ENCODE measurements at regions not wholly inside any gene's neighbourhood (a gene's known extent, or its start where the extent isn't known, plus 50 kb on each side); places are given as distances from the start of the nearest gene placed in this dataset.

DNA sequence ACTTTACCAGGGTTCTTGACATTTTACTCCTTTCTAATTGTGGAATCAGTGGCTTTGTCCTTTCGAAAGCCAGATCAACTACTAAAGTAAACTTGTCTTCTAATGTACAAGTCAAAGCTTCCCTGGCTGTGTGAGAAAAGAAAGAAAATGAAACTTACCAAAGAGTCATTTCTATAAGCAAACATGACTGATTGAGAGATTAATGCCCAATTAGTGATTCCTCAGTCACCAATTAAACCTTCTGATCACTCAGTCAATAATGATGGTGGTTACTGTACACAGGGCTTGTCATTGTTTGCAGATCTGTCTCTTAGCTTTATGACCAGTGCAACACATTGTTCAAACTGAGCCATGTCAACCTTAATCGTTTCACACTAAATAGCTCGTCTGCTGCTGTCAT lies 1168.4 kb upstream of the CITED2 start:
- no peaks in the 10 kb centered on the region for H3K9me1 ChIP-seq (ENCODE audit: control insufficient read depth, insufficient read depth, low read length)
- POLR2A ChIA-PET: no interaction called here
- H3K27ac ChIP-seq (ENCODE audit: extremely low read depth, low read depth, low read length): no peak overlapping the region
- H3K27me3 ChIP-seq (ENCODE audit: control insufficient read depth in 2 of 2, insufficient read depth in 2 of 2, low read length in 2 of 2): no peaks in the 10 kb centered on the region
- CTCF ChIA-PET (ENCODE audit: low intra/inter-chr PET ratio): no interaction called here
- H3K9me3 ChIP-seq (replicated peaks; ENCODE audit: control insufficient read depth, insufficient read depth, low read depth, low read length): no peaks in the 10 kb centered on the region
- no peak overlapping the region for H3K9ac ChIP-seq (ENCODE audit: insufficient read depth in 1 of 2, low read depth in 2 of 2, low read length in 2 of 2)
- DNase-seq (ENCODE audit: extremely low read depth in 1 of 4, low spot score in 3 of 4) (no peak), ATAC-seq (no peak), FAIRE-seq (no peak)
- no peak for TF ChIP-seq ZSCAN29 (IDR thresholded peaks at IDR 0.05)
- TF ChIP-seq MTA3 (IDR thresholded peaks at IDR 0.05; ENCODE audit: borderline replicate concordance): no peak
- no peak for TF ChIP-seq CC2D1A (IDR thresholded peaks at IDR 0.05)
- no peak for TF ChIP-seq CHD2 (IDR thresholded peaks at IDR 0.05; ENCODE audit: low read depth, low read length)
- TF ChIP-seq GTF2E2 (tag; IDR thresholded peaks at IDR 0.05): no peak
- no peak for TF ChIP-seq HLTF (IDR thresholded peaks at IDR 0.05)
- no peak for TF ChIP-seq POLR2H (tag; IDR thresholded peaks at IDR 0.05; ENCODE audit: low read depth)
- TF ChIP-seq TARDBP (IDR thresholded peaks at IDR 0.05): no peak
- TF ChIP-seq ZNF707 (CRISPR knock-in tag; conservative IDR thresholded peaks at IDR 0.05): no peak
- no peak for TF ChIP-seq TRIM28 (IDR thresholded peaks at IDR 0.05)
- TF ChIP-seq ZNF165 (CRISPR knock-in tag; IDR thresholded peaks at IDR 0.05; ENCODE audit: borderline replicate concordance): no peak
- TF ChIP-seq TBL1XR1 (IDR thresholded peaks at IDR 0.05; ENCODE audit: low read length in 2 of 2): no peak
- TF ChIP-seq ZNF384 (IDR thresholded peaks at IDR 0.05; ENCODE audit: low read depth, low read length): no peak
- TF ChIP-seq SETDB1 (IDR thresholded peaks at IDR 0.05; ENCODE audit: low read length): no peak
- no peak for TF ChIP-seq ZNF717 (CRISPR knock-in tag; IDR thresholded peaks at IDR 0.05)
- TF ChIP-seq CREB1 (IDR thresholded peaks at IDR 0.05): no peak
- no peak for TF ChIP-seq CREB1 (CRISPR knock-in tag; IDR thresholded peaks at IDR 0.05)
- no peak for TF ChIP-seq KDM1A (IDR thresholded peaks at IDR 0.05)
- no peak for TF ChIP-seq ATF7 (IDR thresholded peaks at IDR 0.05)
- TF ChIP-seq ETS2 (tag; IDR thresholded peaks at IDR 0.05; ENCODE audit: borderline replicate concordance, poor library complexity, severe bottlenecking): no peak
- no peak for TF ChIP-seq MCM5 (IDR thresholded peaks at IDR 0.05; ENCODE audit: low read depth)
- H3K4me1 ChIP-seq (replicated peaks in 1 of 2; ENCODE audit: control insufficient read depth in 2 of 2, insufficient read depth in 2 of 2, low read length in 2 of 2): no peaks in the 10 kb centered on the region
- no peaks in the 10 kb centered on the region for H3K79me2 ChIP-seq (ENCODE audit: control insufficient read depth, insufficient read depth, low read length)
- no peak overlapping the region for H2AFZ ChIP-seq (ENCODE audit: low read depth, low read length)
- in situ Hi-C loops (cut with MboI) (no loop called here), intact Hi-C loops (cut with micrococcal nuclease) (no loop called here)
- no peaks in the 10 kb centered on the region for H4K20me1 ChIP-seq (replicated peaks; ENCODE audit: control insufficient read depth, insufficient read depth, low read length)
- no peak overlapping the region for H3K4me2 ChIP-seq (ENCODE audit: insufficient read depth, low read length)
- 53% methylated on average over 3 of the region's 3 CpGs for WGBS (ENCODE audit: insufficient coverage, low coverage, missing lambda C conversion rate)
- no peak overlapping the region for H3K4me3 ChIP-seq
- BruUV-seq (replicated peaks): no TSS peak
- H3K36me3 ChIP-seq (ENCODE audit: control insufficient read depth, insufficient read depth, low read length): no peaks in the 10 kb centered on the region

All from K562 (cell line).